Mesendoderm (in vitro differentiated cells): ENCODE measurements at regions not wholly inside any gene's neighbourhood (a gene's known extent, or its start where the extent isn't known, plus 50 kb on each side); places are given as distances from the start of the nearest gene placed in this dataset.
"Not testable (repeated sequence)": the region's sequence is repeated elsewhere in the genome, so short reads cannot be mapped to it uniquely, and the experiment has no call there.

Experiments used
- DNase-seq: peaks from one replicate; pipeline ENCODE4 v3.0.0; 2013
- H2AK5ac ChIP-seq: 2 replicates; pipeline ENCODE4 v1.6.1; 2013; ENCODE audit warnings: low read length, inconsistent platforms
- H2BK120ac ChIP-seq: 2 replicates; pipeline ENCODE4 v1.6.1; 2013; ENCODE audit warnings: low read depth, mild to moderate bottlenecking, low read length, moderate library complexity, mixed read lengths
- H2BK15ac ChIP-seq: replicated peaks from 2 replicates; pipeline ENCODE4 v1.6.1; 2013; ENCODE audit warnings: low read depth, mild to moderate bottlenecking, moderate library complexity
- H2BK5ac ChIP-seq: 2 replicates; pipeline ENCODE4 v1.6.1; 2013; ENCODE audit warnings: low read length, inconsistent platforms
- H3K18ac ChIP-seq: 2 replicates; pipeline ENCODE4 v1.6.1; 2013; ENCODE audit warnings: mild to moderate bottlenecking, low read length, mixed read lengths
- H3K23ac ChIP-seq: one replicate; pipeline ENCODE4 v1.6.1; 2013; ENCODE audit warnings: low read length
- H3K27ac ChIP-seq: 2 replicates; pipeline ENCODE4 v1.5.1; 2013; ENCODE audit warnings: low read depth, mild to moderate bottlenecking, inconsistent platforms, low read length, moderate library complexity
- H3K27me3 ChIP-seq: 2 replicates; pipeline ENCODE4 v1.6.1; 2013; ENCODE audit warnings: low read length, control low read depth, mild to moderate bottlenecking, inconsistent platforms; ENCODE audit not compliant: insufficient read depth, poor library complexity
- H3K36me3 ChIP-seq: 2 replicates; pipeline ENCODE4 v1.6.1; 2013; ENCODE audit warnings: low read length, inconsistent platforms; ENCODE audit not compliant: control insufficient read depth, insufficient read depth
- H3K4ac ChIP-seq: one replicate; pipeline ENCODE4 v1.6.1; 2013; ENCODE audit warnings: low read depth, mild to moderate bottlenecking, low read length, moderate library complexity
- H3K4me1 ChIP-seq: 2 replicates; pipeline ENCODE4 v1.6.1; 2013; ENCODE audit warnings: low read depth, low read length, inconsistent platforms; ENCODE audit not compliant: control insufficient read depth
- H3K4me2 ChIP-seq: 2 replicates; pipeline ENCODE4 v1.6.1; 2013; ENCODE audit warnings: low read length
- H3K4me3 ChIP-seq: 2 replicates; pipeline ENCODE4 v1.5.1; 2013; ENCODE audit warnings: mild to moderate bottlenecking, low read length
- H3K56ac ChIP-seq: one replicate; pipeline ENCODE4 v1.6.1; 2013; ENCODE audit warnings: low read length
- H3K79me1 ChIP-seq: 2 replicates; pipeline ENCODE4 v1.6.1; 2013; ENCODE audit warnings: low read length, inconsistent platforms
- H3K79me2 ChIP-seq: 2 replicates; pipeline ENCODE4 v1.6.1; 2013; ENCODE audit warnings: mild to moderate bottlenecking, low read length; ENCODE audit not compliant: control insufficient read depth, insufficient read depth
- H3K9ac ChIP-seq: 2 replicates; pipeline ENCODE4 v1.6.1; 2013; ENCODE audit warnings: low read length, inconsistent platforms
- H4K5ac ChIP-seq: one replicate; pipeline ENCODE4 v1.6.1; 2013; ENCODE audit warnings: low read length
- H4K8ac ChIP-seq: one replicate; pipeline ENCODE4 v1.6.1; 2013; ENCODE audit warnings: low read depth, mild to moderate bottlenecking, control low read depth, low read length, moderate library complexity
- WGBS: extraction: QIAGEN DNeasy Blood & Tissue Kit; methylation state at CpG from one replicate; pipeline ENCODE4 v1.1.7; 2013; ENCODE audit warnings: low lambda C conversion rate, missing lambda C conversion rate; ENCODE audit not compliant: insufficient coverage; ENCODE audit errors: extremely low coverage; 5-methylcytosine and 5-hydroxymethylcytosine counted together

DNA sequence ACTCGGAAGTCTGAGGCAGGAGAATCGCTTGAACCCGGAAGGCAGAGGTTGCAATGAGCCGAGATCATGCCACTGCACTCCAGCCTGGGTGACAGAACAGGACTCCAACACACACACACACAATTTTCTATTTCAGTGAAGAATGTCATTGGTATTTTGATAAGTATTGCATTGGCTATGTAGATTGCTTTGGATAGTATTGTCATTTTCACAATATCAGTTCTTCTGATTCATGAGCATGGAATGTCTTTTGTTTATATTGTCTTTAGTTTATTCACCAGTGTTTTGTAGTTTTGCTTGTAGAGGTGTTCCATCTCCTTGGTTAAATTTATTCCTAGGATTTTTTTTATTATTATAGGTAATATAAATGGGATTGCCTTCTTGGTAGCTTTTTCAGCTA is 693.4 kb upstream of the SYT4 start:
- H3K4me3 ChIP-seq, result no peak overlapping the region
- H3K36me3 ChIP-seq, result no peaks in the 10 kb centered on the region
- no peak overlapping the region for H2BK15ac ChIP-seq
- H3K79me1 ChIP-seq, result no peaks in the 10 kb centered on the region
- no peak overlapping the region for H3K23ac ChIP-seq
- no peak overlapping the region for H2BK120ac ChIP-seq
- H4K5ac ChIP-seq, result no peak overlapping the region
- no peak overlapping the region for H4K8ac ChIP-seq
- H2BK5ac ChIP-seq, result no peak overlapping the region
- no peak overlapping the region for H3K56ac ChIP-seq
- no peak overlapping the region for H2AK5ac ChIP-seq
- H3K9ac ChIP-seq, result no peak overlapping the region
- H3K4ac ChIP-seq, result no peak overlapping the region
- no CpG with 5 or more reads among the region's 4 CpGs for WGBS
- H3K27me3 ChIP-seq, result no peaks in the 10 kb centered on the region
- no peak overlapping the region for H3K27ac ChIP-seq
- no peaks in the 10 kb centered on the region for H3K4me1 ChIP-seq
- H3K79me2 ChIP-seq, result no peaks in the 10 kb centered on the region
- no peak overlapping the region for H3K18ac ChIP-seq
- DNase-seq, result peak; percentile 26
- no peak overlapping the region for H3K4me2 ChIP-seq

DNA sequence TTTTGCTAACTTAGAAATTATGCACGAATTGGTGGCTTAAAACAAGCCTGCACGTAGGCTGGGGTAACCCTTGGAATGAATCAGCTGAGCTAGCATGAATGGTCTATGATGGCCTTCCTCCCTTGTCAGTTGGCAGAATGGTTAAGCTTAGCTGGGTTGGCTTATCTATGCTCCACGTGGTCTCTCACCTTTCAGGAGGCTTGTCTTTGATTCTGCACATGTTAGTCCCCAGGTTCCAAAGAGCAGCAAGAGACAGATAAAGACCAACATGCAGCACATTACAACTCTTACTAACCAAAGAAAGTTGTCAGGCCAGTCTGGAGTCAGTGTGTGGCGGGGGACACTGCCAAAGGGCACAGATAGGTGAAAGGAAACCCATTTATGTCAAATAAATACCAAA is 700.9 kb upstream of the SYT4 start:
- H3K4me3 ChIP-seq, result no peak overlapping the region
- no peaks in the 10 kb centered on the region for H3K36me3 ChIP-seq

DNA sequence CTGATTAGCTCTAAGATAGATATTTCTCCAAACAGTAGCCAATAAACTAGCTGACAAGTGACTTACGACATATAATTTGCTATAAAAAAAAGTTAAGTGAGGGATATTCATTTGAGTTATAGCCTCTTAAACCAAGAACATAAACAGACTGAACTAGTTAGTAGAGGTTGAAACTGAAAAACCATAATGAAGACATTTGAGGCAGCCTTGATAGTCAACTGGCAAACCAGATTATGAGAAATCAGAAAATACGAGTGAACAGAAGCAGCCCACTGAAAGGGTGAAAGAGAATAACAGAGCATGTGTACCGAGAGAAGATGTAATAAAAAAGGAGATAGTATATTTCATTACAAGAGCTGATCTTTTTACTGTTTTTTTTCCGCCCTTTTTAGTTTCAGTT is 698.1 kb upstream of the SETBP1 start:
- H3K36me3 ChIP-seq, result no peaks in the 10 kb centered on the region
- H3K4me1 ChIP-seq, result no peaks in the 10 kb centered on the region
- no peak overlapping the region for H3K4me2 ChIP-seq
- H3K27me3 ChIP-seq, result no peaks in the 10 kb centered on the region
- no peak overlapping the region for H2BK15ac ChIP-seq
- H4K5ac ChIP-seq, result no peak overlapping the region
- no peak overlapping the region for H3K18ac ChIP-seq
- H3K9ac ChIP-seq, result no peak overlapping the region
- H2AK5ac ChIP-seq, result no peak overlapping the region
- no peak overlapping the region for H3K27ac ChIP-seq
- no peak overlapping the region for H3K4me3 ChIP-seq
- no peaks in the 10 kb centered on the region for H3K79me1 ChIP-seq
- no peak for DNase-seq
- H4K8ac ChIP-seq, result no peak overlapping the region
- H3K23ac ChIP-seq, result no peak overlapping the region
- no peaks in the 10 kb centered on the region for H3K79me2 ChIP-seq
- no peak overlapping the region for H2BK120ac ChIP-seq
- WGBS, result no CpG with 5 or more reads among the region's 4 CpGs
- H3K56ac ChIP-seq, result no peak overlapping the region
- H3K4ac ChIP-seq, result no peak overlapping the region
- no peak overlapping the region for H2BK5ac ChIP-seq

More for the DNA sequence above, 700.9 kb upstream of the SYT4 start:
- Histone ChIP-seq H4K8ac (no peak overlapping the region), H4K5ac (no peak overlapping the region), H3K23ac (no peak overlapping the region), H2BK15ac (no peak overlapping the region), H3K18ac (no peak overlapping the region), H3K4ac (no peak overlapping the region), H3K27me3 (no peaks in the 10 kb centered on the region), H3K79me1 (no peaks in the 10 kb centered on the region), H3K27ac (no peak overlapping the region), H2BK5ac (no peak overlapping the region), H3K4me1 (no peaks in the 10 kb centered on the region), H2AK5ac (no peak overlapping the region), H3K9ac (no peak overlapping the region), H3K4me2 (no peak overlapping the region), H3K56ac (no peak overlapping the region), H2BK120ac (no peak overlapping the region), H3K79me2 (no peaks in the 10 kb centered on the region)
- WGBS, result no CpG with 5 or more reads among the region's 4 CpGs
- peak; percentile 44 for DNase-seq

DNA sequence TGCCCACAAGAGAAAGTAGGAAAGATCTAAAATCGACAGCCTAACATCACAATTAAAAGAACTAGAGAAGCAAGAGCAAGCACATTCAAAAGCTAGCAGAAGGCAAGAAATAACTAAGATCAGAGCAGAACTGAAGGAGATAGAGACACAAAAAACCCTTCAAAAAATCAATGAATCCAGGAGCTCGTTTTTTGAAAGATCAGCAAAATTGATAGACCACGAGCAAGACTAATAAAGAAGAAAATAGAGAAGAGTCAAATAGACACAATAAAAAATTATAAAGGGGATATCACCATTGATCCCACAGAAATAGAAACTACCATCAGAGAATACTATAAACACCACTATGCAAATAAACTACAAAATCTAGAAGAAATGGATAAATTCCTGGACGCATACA is 693.6 kb upstream of the SETBP1 start:
- not testable (repeated sequence) for DNase-seq, H3K36me3 ChIP-seq, H3K23ac ChIP-seq, H2BK5ac ChIP-seq, H3K27ac ChIP-seq, H3K79me1 ChIP-seq, H2AK5ac ChIP-seq, H3K27me3 ChIP-seq, H2BK120ac ChIP-seq, H3K4me1 ChIP-seq, H3K4me3 ChIP-seq, H3K4ac ChIP-seq, H4K5ac ChIP-seq, H3K79me2 ChIP-seq, H2BK15ac ChIP-seq, H4K8ac ChIP-seq, H3K18ac ChIP-seq, H3K4me2 ChIP-seq, H3K56ac ChIP-seq, H3K9ac ChIP-seq
- no CpG with 5 or more reads among the region's 4 CpGs for WGBS

DNA sequence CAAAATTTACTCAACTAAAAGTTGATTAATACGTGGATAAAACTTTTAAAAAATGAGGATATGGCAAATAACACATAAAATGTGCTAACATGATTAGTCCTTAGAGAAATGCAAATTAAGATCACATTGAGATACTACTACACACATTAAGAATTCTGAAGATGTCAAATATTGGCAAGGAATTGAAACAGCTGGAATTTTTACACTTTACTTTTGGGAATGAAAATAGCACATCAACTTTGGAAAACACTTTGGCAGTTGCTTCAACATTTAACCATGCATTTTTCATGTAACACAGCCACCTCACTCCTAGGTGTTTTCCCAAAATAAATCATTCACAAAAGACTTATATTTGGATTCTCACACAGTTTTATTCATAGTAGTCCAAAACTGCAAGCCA is 687.9 kb upstream of the SETBP1 start:
- H3K4me2 ChIP-seq, result no peak overlapping the region
- WGBS, result no CpG with 5 or more reads among the region's 1 CpG
- H3K56ac ChIP-seq, result no peak overlapping the region
- H3K23ac ChIP-seq, result no peak overlapping the region
- H3K79me1 ChIP-seq, result no peaks in the 10 kb centered on the region
- H4K8ac ChIP-seq, result no peak overlapping the region
- no peak overlapping the region for H3K27ac ChIP-seq
- no peaks in the 10 kb centered on the region for H3K36me3 ChIP-seq
- no peak overlapping the region for H3K9ac ChIP-seq
- H4K5ac ChIP-seq, result no peak overlapping the region
- H2AK5ac ChIP-seq, result no peak overlapping the region
- H2BK120ac ChIP-seq, result no peak overlapping the region
- H3K4ac ChIP-seq, result no peak overlapping the region
- no peak for DNase-seq
- H2BK5ac ChIP-seq, result no peak overlapping the region
- no peaks in the 10 kb centered on the region for H3K4me1 ChIP-seq
- no peak overlapping the region for H3K18ac ChIP-seq
- H2BK15ac ChIP-seq, result no peak overlapping the region
- H3K4me3 ChIP-seq, result no peak overlapping the region
- H3K79me2 ChIP-seq, result no peaks in the 10 kb centered on the region
- no peaks in the 10 kb centered on the region for H3K27me3 ChIP-seq

DNA sequence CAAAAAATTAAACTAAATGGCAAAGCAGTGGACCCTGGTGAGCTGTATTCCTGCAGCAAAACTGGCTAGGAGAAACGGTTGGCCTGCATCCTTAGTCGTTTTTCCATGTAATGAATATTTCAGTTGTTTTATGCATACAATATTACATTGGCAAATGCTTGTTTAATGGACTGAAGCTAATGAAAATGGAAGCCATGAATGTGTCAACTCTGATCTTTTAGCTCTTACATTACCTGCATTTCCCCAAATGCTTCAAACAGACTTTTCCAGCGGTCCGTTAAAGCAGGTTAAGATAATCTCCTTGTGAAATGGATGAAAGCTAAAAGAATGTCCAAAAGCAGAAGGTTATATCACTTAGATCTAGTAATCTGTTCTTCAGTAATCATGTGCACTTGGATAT is 686.3 kb upstream of the SETBP1 start:
- Histone ChIP-seq H3K4me1 (no peaks in the 10 kb centered on the region), H3K36me3 (no peaks in the 10 kb centered on the region), H3K27ac (no peak overlapping the region), H3K27me3 (no peaks in the 10 kb centered on the region), H2BK5ac (no peak overlapping the region), H4K5ac (no peak overlapping the region), H3K18ac (no peak overlapping the region), H3K4me2 (no peak overlapping the region), H4K8ac (no peak overlapping the region), H2AK5ac (no peak overlapping the region), H3K9ac (no peak overlapping the region), H3K56ac (no peak overlapping the region), H2BK15ac (no peak overlapping the region), H3K4ac (no peak overlapping the region), H2BK120ac (no peak overlapping the region), H3K4me3 (no peak overlapping the region), H3K79me1 (no peaks in the 10 kb centered on the region), H3K79me2 (no peaks in the 10 kb centered on the region), H3K23ac (no peak overlapping the region)
- no peak for DNase-seq
- no CpG with 5 or more reads among the region's 4 CpGs for WGBS
